ENCODE measurements at regions not wholly inside any gene's neighbourhood (a gene's known extent, or its start where the extent isn't known, plus 50 kb on each side); places are given as distances from the start of the nearest gene placed in this dataset.

- no peak overlapping the region for H3K4me3 ChIP-seq
- WGBS, 2 donors (ENCODE audit: low coverage in 1 of 2) = 54 to 88% methylated on average over 4 to 5 of the region's 5 CpGs
- H3K9me3 ChIP-seq = no peaks in the 10 kb centered on the region
- DNase-seq = no peak
- no peaks in the 10 kb centered on the region for H3K27me3 ChIP-seq
- no peak for TF ChIP-seq POLR2A (IDR thresholded peaks at IDR 0.05)
- TF ChIP-seq EP300 (IDR thresholded peaks at IDR 0.05; ENCODE audit: low read depth) = no peak
- TF ChIP-seq, protein P1, sequence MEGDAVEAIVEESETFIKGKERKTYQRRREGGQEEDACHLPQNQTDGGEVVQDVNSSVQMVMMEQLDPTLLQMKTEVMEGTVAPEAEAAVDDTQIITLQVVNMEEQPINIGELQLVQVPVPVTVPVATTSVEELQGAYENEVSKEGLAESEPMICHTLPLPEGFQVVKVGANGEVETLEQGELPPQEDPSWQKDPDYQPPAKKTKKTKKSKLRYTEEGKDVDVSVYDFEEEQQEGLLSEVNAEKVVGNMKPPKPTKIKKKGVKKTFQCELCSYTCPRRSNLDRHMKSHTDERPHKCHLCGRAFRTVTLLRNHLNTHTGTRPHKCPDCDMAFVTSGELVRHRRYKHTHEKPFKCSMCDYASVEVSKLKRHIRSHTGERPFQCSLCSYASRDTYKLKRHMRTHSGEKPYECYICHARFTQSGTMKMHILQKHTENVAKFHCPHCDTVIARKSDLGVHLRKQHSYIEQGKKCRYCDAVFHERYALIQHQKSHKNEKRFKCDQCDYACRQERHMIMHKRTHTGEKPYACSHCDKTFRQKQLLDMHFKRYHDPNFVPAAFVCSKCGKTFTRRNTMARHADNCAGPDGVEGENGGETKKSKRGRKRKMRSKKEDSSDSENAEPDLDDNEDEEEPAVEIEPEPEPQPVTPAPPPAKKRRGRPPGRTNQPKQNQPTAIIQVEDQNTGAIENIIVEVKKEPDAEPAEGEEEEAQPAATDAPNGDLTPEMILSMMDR (IDR thresholded peaks at IDR 0.05) = no peak
- TF ChIP-seq POLR2AphosphoS5 (IDR thresholded peaks at IDR 0.05) = no peak
- H3K27ac ChIP-seq = no peak overlapping the region
- intact Hi-C loops (cut with DNase I; ENCODE audit: low total_unique reads) = no loop called here
- no peaks in the 10 kb centered on the region for H3K36me3 ChIP-seq
- H3K4me1 ChIP-seq = no peaks in the 10 kb centered on the region
- in situ Hi-C loops (cut with MboI; ENCODE audit: low pct_ligation_motif_present in 1 of 4, low pct_unique_long_range_greater_than_20kb in 1 of 4, low sequenced_read_pairs in 3 of 4) = no loop called here
Observed at GRCh38 chr10:2786251-2786650, 281.1 kb upstream of the PFKP start.

GRCh38 chr10:2784766-2785165 is 282.6 kb upstream of the PFKP start:
- in situ Hi-C loops (cut with MboI; ENCODE audit: low pct_ligation_motif_present in 1 of 4, low pct_unique_long_range_greater_than_20kb in 1 of 4, low sequenced_read_pairs in 3 of 4) (no loop called here), intact Hi-C loops (cut with DNase I; ENCODE audit: low total_unique reads) (no loop called here)
- Histone ChIP-seq H3K27me3 (no peaks in the 10 kb centered on the region), H3K36me3 (no peaks in the 10 kb centered on the region), H3K4me3 (no peak overlapping the region), H3K9me3 (no peaks in the 10 kb centered on the region), H3K27ac (no peak overlapping the region), H3K4me1 (no peaks in the 10 kb centered on the region)
- WGBS, 2 donors (ENCODE audit: low coverage in 1 of 2) = 89 to 91% methylated on average over 7 of the region's 7 CpGs
- no peak for TF ChIP-seq POLR2A (IDR thresholded peaks at IDR 0.05)
- TF ChIP-seq, protein P1 (IDR thresholded peaks at IDR 0.05) = no peak
- TF ChIP-seq EP300 (IDR thresholded peaks at IDR 0.05; ENCODE audit: low read depth) = no peak
- no peak for TF ChIP-seq POLR2AphosphoS5 (IDR thresholded peaks at IDR 0.05)
- no peak for DNase-seq

GRCh38 chr10:2782950-2783349 is 284.4 kb upstream of the PFKP start:
- in situ Hi-C loops (cut with MboI; ENCODE audit: low pct_ligation_motif_present in 1 of 4, low pct_unique_long_range_greater_than_20kb in 1 of 4, low sequenced_read_pairs in 3 of 4) (no loop called here), intact Hi-C loops (cut with DNase I; ENCODE audit: low total_unique reads) (no loop called here)
- WGBS, 2 donors (ENCODE audit: low coverage in 1 of 2) = 85 to 100% methylated on average over 1 to 9 of the region's 9 CpGs
- no peak overlapping the region for H3K4me3 ChIP-seq
- H3K4me1 ChIP-seq = no peaks in the 10 kb centered on the region
- TF ChIP-seq EP300 (IDR thresholded peaks at IDR 0.05; ENCODE audit: low read depth) (no peak), POLR2A (IDR thresholded peaks at IDR 0.05) (no peak), POLR2AphosphoS5 (IDR thresholded peaks at IDR 0.05) (no peak)
- TF ChIP-seq, protein P1 (IDR thresholded peaks at IDR 0.05) = no peak
- H3K9me3 ChIP-seq = no peaks in the 10 kb centered on the region
- DNase-seq = no peak
- no peaks in the 10 kb centered on the region for H3K27me3 ChIP-seq
- no peak overlapping the region for H3K27ac ChIP-seq
- H3K36me3 ChIP-seq = no peaks in the 10 kb centered on the region

- in situ Hi-C loops (cut with MboI; ENCODE audit: low pct_ligation_motif_present in 1 of 4, low pct_unique_long_range_greater_than_20kb in 1 of 4, low sequenced_read_pairs in 3 of 4) = no loop called here
- Histone ChIP-seq H3K27me3 (no peaks in the 10 kb centered on the region), H3K4me3 (no peak overlapping the region), H3K27ac (no peak overlapping the region), H3K36me3 (no peaks in the 10 kb centered on the region), H3K9me3 (no peaks in the 10 kb centered on the region), H3K4me1 (no peaks in the 10 kb centered on the region)
- 60% methylated on average over 3 of the region's 3 CpGs for WGBS, 2 donors (ENCODE audit: low coverage in 1 of 2)
- TF ChIP-seq POLR2A (IDR thresholded peaks at IDR 0.05) = no peak
- TF ChIP-seq POLR2AphosphoS5 (IDR thresholded peaks at IDR 0.05) = no peak
- TF ChIP-seq, protein P1 (IDR thresholded peaks at IDR 0.05) = no peak
- TF ChIP-seq EP300 (IDR thresholded peaks at IDR 0.05; ENCODE audit: low read depth) = no peak
- intact Hi-C loops (cut with DNase I; ENCODE audit: low total_unique reads) = no loop called here
- no peak for DNase-seq
Observed at GRCh38 chr10:2782265-2782664, 285.1 kb upstream of the PFKP start.
